ENCODE measurements at regions not wholly inside any gene's neighbourhood (a gene's known extent, or its start where the extent isn't known, plus 50 kb on each side); places are given as distances from the start of the nearest gene placed in this dataset.

DNA sequence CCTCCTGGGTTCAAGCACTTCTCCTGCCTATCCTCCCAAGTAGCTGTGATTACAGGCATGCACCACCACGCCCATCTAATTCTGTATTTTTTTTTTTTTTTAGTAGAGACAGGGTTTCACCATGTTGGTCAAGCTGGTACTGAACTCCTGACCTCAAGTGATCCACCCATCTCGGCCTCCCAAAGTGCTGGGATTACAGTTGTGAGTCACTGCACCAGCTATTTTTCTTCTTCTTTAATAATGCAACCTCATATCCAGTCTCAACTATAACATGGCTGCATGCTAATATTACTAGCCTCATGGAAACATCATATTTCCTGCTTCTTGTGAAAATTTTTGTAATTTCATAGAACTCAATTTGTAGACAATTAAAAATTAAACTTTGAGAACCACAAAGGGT lies 706.5 kb downstream of the KCTD8 start:
- in situ Hi-C loops (cut with MboI; ENCODE audit: low pct_unique_long_range_greater_than_20kb, low sequenced_read_pairs, unreplicated experiment), result no loop called here
- no peak for DNase-seq (ENCODE audit: low spot score)
- TF ChIP-seq, protein P1, sequence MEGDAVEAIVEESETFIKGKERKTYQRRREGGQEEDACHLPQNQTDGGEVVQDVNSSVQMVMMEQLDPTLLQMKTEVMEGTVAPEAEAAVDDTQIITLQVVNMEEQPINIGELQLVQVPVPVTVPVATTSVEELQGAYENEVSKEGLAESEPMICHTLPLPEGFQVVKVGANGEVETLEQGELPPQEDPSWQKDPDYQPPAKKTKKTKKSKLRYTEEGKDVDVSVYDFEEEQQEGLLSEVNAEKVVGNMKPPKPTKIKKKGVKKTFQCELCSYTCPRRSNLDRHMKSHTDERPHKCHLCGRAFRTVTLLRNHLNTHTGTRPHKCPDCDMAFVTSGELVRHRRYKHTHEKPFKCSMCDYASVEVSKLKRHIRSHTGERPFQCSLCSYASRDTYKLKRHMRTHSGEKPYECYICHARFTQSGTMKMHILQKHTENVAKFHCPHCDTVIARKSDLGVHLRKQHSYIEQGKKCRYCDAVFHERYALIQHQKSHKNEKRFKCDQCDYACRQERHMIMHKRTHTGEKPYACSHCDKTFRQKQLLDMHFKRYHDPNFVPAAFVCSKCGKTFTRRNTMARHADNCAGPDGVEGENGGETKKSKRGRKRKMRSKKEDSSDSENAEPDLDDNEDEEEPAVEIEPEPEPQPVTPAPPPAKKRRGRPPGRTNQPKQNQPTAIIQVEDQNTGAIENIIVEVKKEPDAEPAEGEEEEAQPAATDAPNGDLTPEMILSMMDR (IDR thresholded peaks at IDR 0.05; ENCODE audit: extremely low read depth, insufficient read depth, missing control alignments), result no peak

DNA sequence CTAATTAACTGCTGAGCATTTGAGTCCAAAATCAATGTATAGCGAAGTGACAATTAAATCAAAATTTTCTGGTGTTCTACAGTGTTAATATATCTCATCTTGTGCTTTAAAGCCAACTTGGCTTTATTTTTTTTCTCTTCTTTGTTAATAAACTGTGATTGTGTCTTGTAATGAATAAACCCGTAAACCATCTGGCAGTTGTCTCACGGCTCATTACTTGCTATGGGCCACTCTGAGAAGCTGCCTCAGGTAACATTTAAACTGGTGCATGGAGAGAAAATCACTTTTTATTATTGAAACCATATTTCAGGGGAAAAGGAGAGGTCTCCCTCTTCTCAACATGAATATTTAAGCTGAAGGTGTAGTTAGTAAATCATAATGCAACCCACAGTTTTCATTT lies 694.0 kb downstream of the KCTD8 start:
- in situ Hi-C loops (cut with MboI; ENCODE audit: low pct_unique_long_range_greater_than_20kb, low sequenced_read_pairs, unreplicated experiment), result no loop called here
- no peak for DNase-seq (ENCODE audit: low spot score)
- TF ChIP-seq, protein P1 (IDR thresholded peaks at IDR 0.05; ENCODE audit: extremely low read depth, insufficient read depth, missing control alignments), result no peak

DNA sequence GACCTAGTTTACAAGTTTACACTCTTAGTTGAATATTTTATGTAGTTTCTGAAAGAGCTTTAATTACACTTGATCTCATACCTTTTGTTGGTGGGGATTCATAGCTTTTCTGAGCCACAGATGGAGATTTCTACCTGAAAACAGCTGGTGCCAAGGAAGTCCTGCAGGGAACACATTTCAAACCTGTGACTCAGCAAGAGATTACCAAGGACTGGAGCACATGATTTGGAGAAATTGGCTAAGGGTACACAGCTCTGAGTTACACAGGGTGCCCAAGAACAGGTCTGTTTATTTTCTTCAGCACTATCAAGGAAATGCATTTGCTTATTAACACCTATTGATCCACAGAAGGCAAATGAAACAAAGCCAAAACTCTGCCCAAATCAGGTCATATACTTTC lies 691.5 kb downstream of the KCTD8 start:
- in situ Hi-C loops (cut with MboI; ENCODE audit: low pct_unique_long_range_greater_than_20kb, low sequenced_read_pairs, unreplicated experiment), result no loop called here
- DNase-seq (ENCODE audit: low spot score), result no peak
- TF ChIP-seq, protein P1 (IDR thresholded peaks at IDR 0.05; ENCODE audit: extremely low read depth, insufficient read depth, missing control alignments), result no peak

DNA sequence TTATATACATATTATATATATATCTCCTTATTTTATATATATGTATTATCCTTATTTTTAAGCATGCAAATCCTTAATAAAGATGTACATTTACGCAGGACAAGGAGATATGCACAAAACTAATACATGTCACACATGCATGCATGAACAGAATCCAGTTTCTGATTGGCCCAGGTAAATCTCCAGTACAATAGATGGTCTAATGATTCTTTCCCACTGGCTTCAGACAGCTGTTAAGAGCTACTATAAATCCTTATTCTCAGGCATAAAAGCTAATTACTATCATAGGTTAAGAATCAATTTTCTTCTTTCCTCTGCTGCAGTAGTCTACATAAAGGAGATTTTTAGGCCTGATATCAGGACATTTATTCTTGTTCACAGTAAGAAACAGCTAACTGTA lies 689.8 kb downstream of the KCTD8 start:
- TF ChIP-seq, protein P1 (IDR thresholded peaks at IDR 0.05; ENCODE audit: extremely low read depth, insufficient read depth, missing control alignments), result no peak
- in situ Hi-C loops (cut with MboI; ENCODE audit: low pct_unique_long_range_greater_than_20kb, low sequenced_read_pairs, unreplicated experiment), result no loop called here
- DNase-seq (ENCODE audit: low spot score), result no peak

DNA sequence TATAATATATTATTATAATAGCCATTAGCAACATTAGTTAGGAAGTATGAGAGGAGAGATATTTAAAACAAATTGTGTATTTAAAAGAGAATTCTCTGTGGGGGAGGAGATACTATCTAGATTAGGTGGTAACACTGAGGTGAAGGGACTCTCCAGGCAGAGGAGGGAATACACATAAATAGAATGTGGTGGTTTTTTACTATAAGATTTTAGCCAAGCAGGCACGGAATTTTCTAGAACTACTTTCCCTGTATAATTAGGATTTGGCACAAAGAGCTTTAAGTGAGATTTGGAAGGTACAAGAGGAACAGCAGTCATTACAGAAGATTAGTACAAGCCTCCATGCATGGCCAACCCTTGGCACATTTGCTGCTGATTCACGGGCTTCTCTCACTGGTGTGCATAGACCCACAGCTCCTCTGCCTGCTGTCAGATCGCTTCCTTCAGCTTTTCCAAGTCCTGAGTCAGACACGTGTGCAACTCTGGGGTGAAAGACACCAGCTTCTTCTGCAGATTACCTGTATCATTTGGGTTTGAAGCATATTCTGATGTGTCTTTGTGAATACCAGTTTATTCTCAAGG lies 685.5 kb downstream of the KCTD8 start:
- TF ChIP-seq, protein P1 (IDR thresholded peaks at IDR 0.05; ENCODE audit: extremely low read depth, insufficient read depth, missing control alignments), result no peak
- no peak for DNase-seq (ENCODE audit: low spot score)
- in situ Hi-C loops (cut with MboI; ENCODE audit: low pct_unique_long_range_greater_than_20kb, low sequenced_read_pairs, unreplicated experiment), result no loop called here

DNA sequence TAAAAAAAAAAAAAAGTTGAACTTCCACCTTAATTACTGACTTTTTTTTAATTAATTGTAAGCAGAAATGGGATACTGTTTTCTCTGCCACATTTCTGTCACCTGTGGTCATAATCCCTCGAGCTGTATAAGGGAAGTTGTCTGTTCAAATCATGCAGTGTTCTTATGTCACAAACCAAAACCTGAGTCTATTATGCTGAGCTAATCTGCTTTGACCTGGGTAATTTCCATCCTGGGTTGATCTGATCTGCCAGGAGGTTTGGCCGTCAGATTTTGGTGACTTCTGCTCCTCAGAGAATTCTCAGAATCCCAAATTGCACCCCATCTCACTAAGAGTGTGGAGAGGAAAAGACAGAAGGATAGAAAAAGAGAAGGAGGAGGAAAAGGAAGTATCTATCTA lies 683.1 kb downstream of the KCTD8 start:
- DNase-seq (ENCODE audit: low spot score), result no peak
- TF ChIP-seq, protein P1 (IDR thresholded peaks at IDR 0.05; ENCODE audit: extremely low read depth, insufficient read depth, missing control alignments), result no peak
- in situ Hi-C loops (cut with MboI; ENCODE audit: low pct_unique_long_range_greater_than_20kb, low sequenced_read_pairs, unreplicated experiment), result no loop called here

DNA sequence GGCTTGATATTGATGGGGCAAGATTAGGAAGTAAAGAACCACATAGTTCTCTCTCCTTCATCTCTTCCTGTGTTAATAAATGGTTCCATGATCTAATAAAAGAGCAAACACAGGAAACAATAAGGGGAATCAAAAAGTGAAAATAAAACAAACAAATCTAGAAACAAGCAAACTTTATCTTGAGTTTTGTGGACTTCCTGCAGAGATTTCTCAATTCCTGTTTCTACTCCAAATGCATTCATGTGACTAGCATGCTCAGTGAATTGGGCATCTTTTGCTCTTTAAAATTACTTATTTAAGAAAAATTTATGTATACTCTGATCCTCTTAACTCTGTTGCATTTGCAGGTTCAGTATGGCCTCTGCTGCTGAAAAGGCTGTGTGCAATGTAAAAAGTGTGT lies 682.0 kb downstream of the KCTD8 start:
- in situ Hi-C loops (cut with MboI; ENCODE audit: low pct_unique_long_range_greater_than_20kb, low sequenced_read_pairs, unreplicated experiment), result no loop called here
- TF ChIP-seq, protein P1 (IDR thresholded peaks at IDR 0.05; ENCODE audit: extremely low read depth, insufficient read depth, missing control alignments), result no peak
- DNase-seq (ENCODE audit: low spot score), result no peak

Data from GM13977 (cell line).